Small intestine (tissue), 7 donors: ENCODE measurements at regions not wholly inside any gene's neighbourhood (a gene's known extent, or its start where the extent isn't known, plus 50 kb on each side); places are given as distances from the start of the nearest gene placed in this dataset.

Source experiments
- DNase-seq, 2 donors: peaks; one replicate each; pipeline versions ENCODE4 v3.0.0 to v3.0.0-alpha.2; 2013
- FAIRE-seq: peaks from 2 replicates; lab custom pipeline; 2012; peaks lifted over from hg19 to GRCh38; lab: Jason Lieb, UNC
- H3K27ac ChIP-seq, 3 donors: one replicate each; pipeline ENCODE4 v1.5.1; 2013; ENCODE audit warnings: low read length in 2 of 3, mild to moderate bottlenecking in 2 of 3, control low read depth in 1 of 3, inconsistent platforms in 1 of 3, low read depth in 1 of 3, moderate library complexity in 1 of 3
- H3K27me3 ChIP-seq, 3 donors: one replicate each; pipeline ENCODE4 v1.6.1; 2013; ENCODE audit warnings: low read length in 3 of 3, inconsistent platforms in 1 of 3; ENCODE audit not compliant: control insufficient read depth in 3 of 3, insufficient read depth in 3 of 3
- H3K36me3 ChIP-seq, 3 donors: one replicate each; pipeline ENCODE4 v1.6.1; 2013; ENCODE audit warnings: low read length in 3 of 3, inconsistent platforms in 1 of 3, low read depth in 1 of 3, mild to moderate bottlenecking in 1 of 3, moderate library complexity in 1 of 3; ENCODE audit not compliant: control insufficient read depth in 3 of 3, insufficient read depth in 2 of 3
- H3K4me1 ChIP-seq, 3 donors: one replicate each; pipeline ENCODE4 v1.6.1; 2013; ENCODE audit warnings: low read length in 2 of 3, inconsistent platforms in 1 of 3, low read depth in 1 of 3, mild to moderate bottlenecking in 1 of 3, moderate library complexity in 1 of 3; ENCODE audit not compliant: control insufficient read depth in 3 of 3, insufficient read depth in 2 of 3
- H3K4me3 ChIP-seq, 3 donors: one replicate each; pipeline ENCODE4 v1.5.1; 2013; ENCODE audit warnings: low read length in 3 of 3, control low read depth in 1 of 3, inconsistent platforms in 1 of 3, low read depth in 1 of 3, mild to moderate bottlenecking in 1 of 3, moderate library complexity in 1 of 3
- H3K9me3 ChIP-seq, 2 donors: one replicate each; pipeline ENCODE4 v1.6.1; 2013; ENCODE audit warnings: low read depth in 1 of 2, low read length in 1 of 2; ENCODE audit not compliant: control insufficient read depth in 2 of 2, insufficient read depth in 1 of 2
- WGBS, 3 donors: extraction: QIAGEN DNeasy Blood & Tissue Kit; methylation state at CpG; one replicate each; pipeline ENCODE4 v1.1.7; 2013; 5-methylcytosine and 5-hydroxymethylcytosine counted together
- donor health status: healthy with polysubstance abuse.
- donor health status: control.
- donor health status: control.
- donor health status: Bipolar disorder and iron deficiency.
- donor health status: healthy.

GRCh38 chr3:159091936-159092335, 290.1 kb downstream of the MFSD1 start:
- no peaks in the 10 kb centered on the region for H3K36me3 ChIP-seq
- H3K27ac ChIP-seq = no peak overlapping the region
- DNase-seq (no peak), FAIRE-seq (no peak)
- no peak overlapping the region for H3K4me3 ChIP-seq
- no peaks in the 10 kb centered on the region for H3K4me1 ChIP-seq
- no peaks in the 10 kb centered on the region for H3K27me3 ChIP-seq
- no peaks in the 10 kb centered on the region for H3K9me3 ChIP-seq

GRCh38 chr3:159102001-159102400, 300.1 kb downstream of the MFSD1 start:
- H3K27me3 ChIP-seq = no peaks in the 10 kb centered on the region
- no peaks in the 10 kb centered on the region for H3K36me3 ChIP-seq
- no peak for FAIRE-seq
- 75 to 81% (median 78%) methylated on average over 1 of the region's 1 CpG for WGBS, 3 donors
- no peak overlapping the region for H3K27ac ChIP-seq
- H3K4me3 ChIP-seq = no peak overlapping the region
- no peaks in the 10 kb centered on the region for H3K4me1 ChIP-seq
- H3K9me3 ChIP-seq = no peaks in the 10 kb centered on the region
- DNase-seq = no peak

GRCh38 chr3:159112724-159113123, 310.9 kb downstream of the MFSD1 start:
- Histone ChIP-seq H3K27ac (no peak overlapping the region), H3K27me3 (no peaks in the 10 kb centered on the region), H3K36me3 (no peaks in the 10 kb centered on the region), H3K4me1 (no peaks in the 10 kb centered on the region), H3K4me3 (no peak overlapping the region), H3K9me3 (no peaks in the 10 kb centered on the region)
- FAIRE-seq (no peak), DNase-seq (no peak)

GRCh38 chr3:159113221-159113875, 311.5 kb downstream of the MFSD1 start:
- Histone ChIP-seq H3K4me1 (no peaks in the 10 kb centered on the region), H3K4me3 (no peak overlapping the region), H3K9me3 (no peaks in the 10 kb centered on the region), H3K36me3 (no peaks in the 10 kb centered on the region), H3K27ac (no peak overlapping the region), H3K27me3 (no peaks in the 10 kb centered on the region)
- FAIRE-seq (no peak), DNase-seq (no peak)
- 60 to 77% (median 75%) methylated on average over 6 of the region's 6 CpGs for WGBS, 3 donors

GRCh38 chr3:159114582-159114981, 312.7 kb downstream of the MFSD1 start:
- DNase-seq (no peak), FAIRE-seq (no peak)
- Histone ChIP-seq H3K4me1 (no peaks in the 10 kb centered on the region), H3K4me3 (no peak overlapping the region), H3K27ac (no peak overlapping the region), H3K9me3 (no peaks in the 10 kb centered on the region), H3K36me3 (no peaks in the 10 kb centered on the region), H3K27me3 (no peaks in the 10 kb centered on the region)
- WGBS, 3 donors = 72 to 79% (median 73%) methylated on average over 6 of the region's 6 CpGs

GRCh38 chr3:159123877-159124276, 322.0 kb downstream of the MFSD1 start:
- no peaks in the 10 kb centered on the region for H3K27me3 ChIP-seq
- WGBS, 3 donors = 80 to 91% (median 84%) methylated on average over 1 of the region's 1 CpG
- no peaks in the 10 kb centered on the region for H3K4me1 ChIP-seq
- no peak overlapping the region for H3K27ac ChIP-seq
- no peak overlapping the region for H3K4me3 ChIP-seq
- FAIRE-seq (no peak), DNase-seq (no peak)
- H3K9me3 ChIP-seq = peaks cover 0 to 2% of the 10 kb centered on the region in 2 donors
- H3K36me3 ChIP-seq = no peaks in the 10 kb centered on the region

GRCh38 chr3:159126261-159127020, 324.6 kb downstream of the MFSD1 start:
- no peaks in the 10 kb centered on the region for H3K9me3 ChIP-seq
- FAIRE-seq (no peak), DNase-seq (no peak)
- no peaks in the 10 kb centered on the region for H3K27me3 ChIP-seq
- H3K36me3 ChIP-seq = no peaks in the 10 kb centered on the region
- WGBS, 3 donors = 40 to 60% (median 47%) methylated on average over 5 of the region's 5 CpGs
- H3K27ac ChIP-seq = no peak overlapping the region
- H3K4me1 ChIP-seq = no peaks in the 10 kb centered on the region
- no peak overlapping the region for H3K4me3 ChIP-seq

- H3K27ac ChIP-seq = no peak overlapping the region
- no peaks in the 10 kb centered on the region for H3K27me3 ChIP-seq
- no peaks in the 10 kb centered on the region for H3K4me1 ChIP-seq
- no peak overlapping the region for H3K4me3 ChIP-seq
- no peaks in the 10 kb centered on the region for H3K9me3 ChIP-seq
- FAIRE-seq (no peak), DNase-seq (no peak)
- no peaks in the 10 kb centered on the region for H3K36me3 ChIP-seq
Measured at GRCh38 chr3:159127021-159127392, 325.2 kb downstream of the MFSD1 start.

GRCh38 chr3:159128628-159129027, 326.8 kb downstream of the MFSD1 start:
- no peaks in the 10 kb centered on the region for H3K4me1 ChIP-seq
- H3K9me3 ChIP-seq = no peaks in the 10 kb centered on the region
- H3K36me3 ChIP-seq = no peaks in the 10 kb centered on the region
- DNase-seq = no peak
- H3K4me3 ChIP-seq = no peak overlapping the region
- H3K27me3 ChIP-seq = no peaks in the 10 kb centered on the region
- WGBS, 3 donors = 50 to 67% (median 63%) methylated on average over 3 of the region's 3 CpGs
- no peak for FAIRE-seq
- H3K27ac ChIP-seq = no peak overlapping the region
